Endodermal cell (in vitro differentiated cells): ENCODE measurements at regions not wholly inside any gene's neighbourhood (a gene's known extent, or its start where the extent isn't known, plus 50 kb on each side); places are given as distances from the start of the nearest gene placed in this dataset.

Experiments
- DNase-seq: peaks from one replicate; pipeline ENCODE4 v3.0.0-alpha.2; 2017
- H3K27ac ChIP-seq: 2 replicates; pipeline ENCODE4 v1.5.1; 2013; ENCODE audit warnings: mild to moderate bottlenecking, low read depth, low read length, moderate library complexity
- H3K27me3 ChIP-seq: 2 replicates; pipeline ENCODE4 v1.6.1; 2013; ENCODE audit warnings: mild to moderate bottlenecking, low read length, moderate library complexity; ENCODE audit not compliant: insufficient read depth, control insufficient read depth, poor library complexity, severe bottlenecking
- H3K36me3 ChIP-seq: 2 replicates; pipeline ENCODE4 v1.7.0; 2013; ENCODE audit warnings: mild to moderate bottlenecking, low read length, moderate library complexity; ENCODE audit not compliant: control insufficient read depth, insufficient read depth
- H3K4me1 ChIP-seq: one replicate; pipeline ENCODE4 v1.7.0; 2013; ENCODE audit warnings: low read length; ENCODE audit not compliant: control insufficient read depth, insufficient read depth
- H3K4me3 ChIP-seq: 2 replicates; pipeline ENCODE4 v1.5.1; 2013; ENCODE audit warnings: mild to moderate bottlenecking, low read length, moderate library complexity
- H3K9ac ChIP-seq: 2 replicates; pipeline ENCODE4 v1.6.1; 2013; ENCODE audit warnings: mild to moderate bottlenecking, low read length, moderate library complexity; ENCODE audit not compliant: poor library complexity, severe bottlenecking; ENCODE audit errors: extremely low read depth
- H3K9me3 ChIP-seq: 2 replicates; pipeline ENCODE4 v1.6.1; 2013; ENCODE audit warnings: mild to moderate bottlenecking, low read length, moderate library complexity; ENCODE audit not compliant: control insufficient read depth
- H3K27ac Mint-ChIP-seq: 2 replicates; pipeline ENCODE4 v1.8.0; 2020; ENCODE audit warnings: mixed read lengths
- H3K27me3 Mint-ChIP-seq: 2 replicates; pipeline ENCODE4 v1.8.0; 2021; ENCODE audit warnings: mild to moderate bottlenecking, mixed read lengths; ENCODE audit not compliant: insufficient read depth
- H3K36me3 Mint-ChIP-seq: 2 replicates; pipeline ENCODE4 v1.8.0; 2020; ENCODE audit warnings: low read depth, mixed read lengths
- H3K4me1 Mint-ChIP-seq: 2 replicates; pipeline ENCODE4 v1.8.0; 2020; ENCODE audit warnings: mixed read lengths
- H3K4me3 Mint-ChIP-seq: 2 replicates; pipeline ENCODE4 v1.8.0; 2020; ENCODE audit warnings: mild to moderate bottlenecking, moderate library complexity, mixed read lengths
- H3K9me3 Mint-ChIP-seq: 2 replicates; pipeline ENCODE4 v1.8.0; 2020; ENCODE audit warnings: mild to moderate bottlenecking, mixed read lengths
- WGBS, 2 experiments: methylation state at CpG; one replicate each; pipeline versions ENCODE4 v1.1.5 to v1.1.7; 2013; ENCODE audit warnings: missing lambda C conversion rate in 2 of 2, mixed read lengths in 1 of 2; ENCODE audit not compliant: insufficient coverage in 1 of 2, insufficient read length in 1 of 2; 5-methylcytosine and 5-hydroxymethylcytosine counted together
- TF ChIP-seq, protein P1 (sequence below): fragments of 200-600 bp; sonication (generic); conservative IDR thresholded peaks from 2 replicates; pipeline ENCODE4 v1.5.0; 2021; ENCODE audit warnings: antibody characterized with exemption, mild to moderate bottlenecking

- Mint-ChIP-seq H3K9me3 (no peaks in the 10 kb centered on the region), H3K27me3 (peaks cover 21% of the 10 kb centered on the region), H3K4me1 (peaks cover 4% of the 10 kb centered on the region), H3K4me3 (no peak overlapping the region), H3K36me3 (no peaks in the 10 kb centered on the region), H3K27ac (no peak overlapping the region)
- Histone ChIP-seq H3K9ac (no peak overlapping the region), H3K9me3 (no peaks in the 10 kb centered on the region), H3K27ac (no peak overlapping the region), H3K4me3 (no peak overlapping the region), H3K36me3 (no peaks in the 10 kb centered on the region), H3K27me3 (no peaks in the 10 kb centered on the region), H3K4me1 (no peaks in the 10 kb centered on the region)
- TF ChIP-seq, protein P1, sequence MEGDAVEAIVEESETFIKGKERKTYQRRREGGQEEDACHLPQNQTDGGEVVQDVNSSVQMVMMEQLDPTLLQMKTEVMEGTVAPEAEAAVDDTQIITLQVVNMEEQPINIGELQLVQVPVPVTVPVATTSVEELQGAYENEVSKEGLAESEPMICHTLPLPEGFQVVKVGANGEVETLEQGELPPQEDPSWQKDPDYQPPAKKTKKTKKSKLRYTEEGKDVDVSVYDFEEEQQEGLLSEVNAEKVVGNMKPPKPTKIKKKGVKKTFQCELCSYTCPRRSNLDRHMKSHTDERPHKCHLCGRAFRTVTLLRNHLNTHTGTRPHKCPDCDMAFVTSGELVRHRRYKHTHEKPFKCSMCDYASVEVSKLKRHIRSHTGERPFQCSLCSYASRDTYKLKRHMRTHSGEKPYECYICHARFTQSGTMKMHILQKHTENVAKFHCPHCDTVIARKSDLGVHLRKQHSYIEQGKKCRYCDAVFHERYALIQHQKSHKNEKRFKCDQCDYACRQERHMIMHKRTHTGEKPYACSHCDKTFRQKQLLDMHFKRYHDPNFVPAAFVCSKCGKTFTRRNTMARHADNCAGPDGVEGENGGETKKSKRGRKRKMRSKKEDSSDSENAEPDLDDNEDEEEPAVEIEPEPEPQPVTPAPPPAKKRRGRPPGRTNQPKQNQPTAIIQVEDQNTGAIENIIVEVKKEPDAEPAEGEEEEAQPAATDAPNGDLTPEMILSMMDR, result no peak
- DNase-seq, result no peak
Measured at GRCh38 chr11:28704801-28705200, 596.6 kb downstream of the METTL15 start.

DNA sequence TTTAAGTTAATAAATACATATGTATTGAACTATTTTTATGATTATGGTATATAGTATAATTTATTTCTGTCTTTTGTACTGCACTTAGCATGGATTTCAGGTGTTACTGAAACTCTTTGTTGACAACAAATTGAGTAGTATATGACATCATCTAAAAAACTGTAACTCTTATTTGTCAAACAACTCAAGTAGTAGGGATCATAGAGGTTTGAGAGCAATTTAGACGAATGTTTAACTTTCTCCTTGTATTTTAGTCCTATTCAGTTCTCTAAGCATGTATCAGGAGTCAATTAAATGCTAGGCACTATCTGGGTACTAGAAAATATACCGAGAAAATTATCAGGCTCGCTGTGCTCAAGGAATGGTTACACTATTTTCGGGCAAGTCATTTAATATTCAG, 595.2 kb downstream of the METTL15 start:
- Histone ChIP-seq H3K9ac (no peak overlapping the region), H3K36me3 (no peaks in the 10 kb centered on the region), H3K27me3 (no peaks in the 10 kb centered on the region), H3K9me3 (no peaks in the 10 kb centered on the region), H3K4me3 (no peak overlapping the region), H3K4me1 (no peaks in the 10 kb centered on the region), H3K27ac (no peak overlapping the region)
- no peak overlapping the region for H3K27ac Mint-ChIP-seq
- H3K27me3 Mint-ChIP-seq, result peaks cover 21% of the 10 kb centered on the region
- H3K4me1 Mint-ChIP-seq, result peaks cover 11% of the 10 kb centered on the region
- WGBS, 2 experiments, result 86 to 94% methylated on average over 4 of the region's 4 CpGs
- no peak for DNase-seq
- H3K36me3 Mint-ChIP-seq, result no peaks in the 10 kb centered on the region
- TF ChIP-seq, protein P1, result no peak
- no peak overlapping the region for H3K4me3 Mint-ChIP-seq
- H3K9me3 Mint-ChIP-seq, result no peaks in the 10 kb centered on the region

GRCh38 chr11:28702871-28703270, 594.7 kb downstream of the METTL15 start:
- peaks cover 21% of the 10 kb centered on the region for H3K27me3 Mint-ChIP-seq
- no peaks in the 10 kb centered on the region for H3K27me3 ChIP-seq
- WGBS, 2 experiments, result 92 to 100% methylated on average over 1 of the region's 1 CpG
- H3K4me1 ChIP-seq, result no peaks in the 10 kb centered on the region
- no peak overlapping the region for H3K27ac ChIP-seq
- H3K9ac ChIP-seq, result no peak overlapping the region
- no peak for DNase-seq
- no peaks in the 10 kb centered on the region for H3K36me3 Mint-ChIP-seq
- H3K4me3 ChIP-seq, result no peak overlapping the region
- no peaks in the 10 kb centered on the region for H3K9me3 ChIP-seq
- H3K9me3 Mint-ChIP-seq, result no peaks in the 10 kb centered on the region
- H3K4me3 Mint-ChIP-seq, result no peak overlapping the region
- H3K27ac Mint-ChIP-seq, result no peak overlapping the region
- H3K4me1 Mint-ChIP-seq, result peaks cover 11% of the 10 kb centered on the region
- no peaks in the 10 kb centered on the region for H3K36me3 ChIP-seq
- TF ChIP-seq, protein P1, result no peak
